SKM-1 treated with dmso at 0.1 percent for 144 hours (cell line): ENCODE measurements at regions not wholly inside any gene's neighbourhood (a gene's known extent, or its start where the extent isn't known, plus 50 kb on each side); places are given as distances from the start of the nearest gene placed in this dataset.

ENCODE experiments used
- DNase-seq: peaks from one replicate; lab custom pipeline; 2025; ENCODE audit not compliant: unreplicated experiment; lab: John Stamatoyannopoulos, UW

DNA sequence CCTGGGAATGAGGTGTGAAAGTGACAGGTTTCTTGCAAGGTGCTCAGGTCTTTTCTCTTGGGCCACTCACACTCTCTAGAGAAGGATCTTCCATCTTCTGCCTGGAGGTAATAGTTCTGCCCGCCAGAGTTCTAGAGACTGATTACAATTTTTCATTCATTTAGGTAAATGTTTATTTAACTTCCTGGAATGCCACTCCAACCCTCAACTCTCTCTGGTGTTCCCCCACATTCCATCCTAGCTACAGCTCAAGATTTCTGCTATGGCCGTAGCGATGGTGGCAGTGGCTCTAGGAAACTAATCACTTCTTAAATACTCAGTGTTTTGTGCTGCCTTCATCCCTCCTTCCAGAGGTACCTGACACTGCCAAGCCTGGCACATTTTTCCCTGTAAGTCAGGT is 174.6 kb downstream of the WDR11 start:
- DNase-seq, result no peak

DNA sequence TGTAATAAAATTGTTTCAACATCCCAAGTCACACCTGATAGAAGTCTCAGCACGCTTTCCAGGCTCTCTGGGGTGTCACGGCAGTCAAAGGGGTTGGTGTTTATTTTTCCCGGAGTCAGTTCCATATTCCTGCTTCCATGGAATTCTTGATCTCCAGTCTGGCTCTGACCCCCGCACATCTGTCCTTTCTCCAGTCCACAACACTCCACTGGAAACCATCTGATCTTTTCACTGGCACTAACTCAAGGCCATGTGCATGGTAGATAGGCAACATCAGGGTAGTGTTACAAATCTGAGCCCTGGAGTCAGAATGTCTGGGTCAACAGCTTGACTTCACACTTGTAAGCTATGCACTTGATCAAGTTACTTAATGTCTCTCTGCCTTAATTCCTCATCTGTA is 176.2 kb downstream of the WDR11 start:
- no peak for DNase-seq

DNA sequence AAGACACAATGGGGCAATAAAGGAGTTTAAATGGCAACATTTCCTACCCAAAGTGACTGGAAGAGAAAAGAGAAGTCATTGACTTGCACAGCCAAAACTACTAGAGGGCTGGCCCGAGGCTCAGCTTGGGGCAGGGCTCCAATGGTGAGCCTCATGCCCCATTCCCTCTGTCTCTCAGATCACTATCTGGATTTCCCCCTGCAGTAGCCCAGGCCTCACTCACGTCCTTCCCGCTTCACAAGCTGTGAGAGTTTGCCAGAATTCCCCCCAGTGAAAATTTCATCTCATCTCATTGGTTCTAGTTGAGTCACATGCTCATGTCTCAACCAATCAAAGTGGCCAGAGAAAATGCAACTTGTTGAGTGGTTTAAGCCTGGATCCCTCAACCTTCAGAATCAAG is 181.3 kb downstream of the WDR11 start:
- peak; percentile 2 for DNase-seq

DNA sequence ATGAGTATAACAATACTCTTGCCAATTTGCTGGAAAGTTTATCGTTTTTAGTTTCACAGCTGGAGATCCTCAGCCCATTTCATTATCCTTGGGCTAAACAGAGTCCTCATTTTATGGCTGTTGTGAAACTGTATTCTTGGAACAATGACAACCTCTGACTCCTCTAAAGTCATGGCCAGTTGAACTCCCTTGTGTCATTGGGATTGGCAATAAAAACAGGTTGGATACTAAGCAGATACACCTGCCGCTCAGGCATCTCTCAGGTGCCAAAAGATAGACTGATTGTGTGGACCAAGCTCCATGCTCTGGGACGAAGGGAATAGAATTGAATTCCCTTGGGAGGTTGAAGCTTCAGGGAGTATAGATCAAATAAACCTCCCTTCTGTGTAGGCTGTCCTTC is 182.2 kb downstream of the WDR11 start:
- DNase-seq, result no peak

DNA sequence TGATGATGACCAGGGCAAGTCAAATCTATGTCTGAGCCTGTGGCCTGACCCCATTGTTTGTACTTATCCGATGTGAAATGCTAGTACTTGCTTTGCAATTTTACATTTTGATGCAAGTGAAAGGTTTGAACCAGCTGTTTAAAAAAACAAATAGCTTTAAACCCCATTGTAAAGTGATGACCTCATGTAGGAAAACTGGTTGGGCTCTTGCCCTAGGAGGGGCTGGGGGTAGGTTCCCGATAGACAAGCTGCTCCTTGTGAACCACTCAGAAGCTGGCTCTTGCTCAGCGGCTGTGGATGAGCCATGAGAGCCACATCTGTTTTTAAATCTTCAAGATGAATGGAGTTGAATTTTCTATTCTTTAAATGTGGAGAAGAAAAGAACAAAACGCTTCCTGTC is 185.3 kb downstream of the WDR11 start:
- no peak for DNase-seq

DNA sequence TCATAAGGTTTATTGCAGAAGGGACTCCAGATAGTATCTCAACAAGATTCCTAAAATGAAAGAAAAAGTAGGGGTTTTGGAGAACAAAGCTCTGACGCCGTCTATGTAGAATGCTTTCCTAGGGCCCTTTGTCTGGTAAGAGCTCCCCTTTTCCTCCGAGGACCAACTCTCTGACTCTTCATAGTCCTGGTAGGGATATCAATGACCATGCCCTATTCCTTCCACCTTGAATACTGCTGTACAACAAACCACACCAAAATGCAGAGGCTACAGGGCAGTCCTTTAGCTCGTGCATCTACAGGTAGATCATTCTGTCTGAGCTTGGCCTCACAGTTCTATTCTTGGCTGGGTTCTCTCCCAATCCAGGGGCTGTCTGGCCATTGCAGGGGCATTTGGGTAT is 190.3 kb downstream of the WDR11 start:
- DNase-seq, result no peak

DNA sequence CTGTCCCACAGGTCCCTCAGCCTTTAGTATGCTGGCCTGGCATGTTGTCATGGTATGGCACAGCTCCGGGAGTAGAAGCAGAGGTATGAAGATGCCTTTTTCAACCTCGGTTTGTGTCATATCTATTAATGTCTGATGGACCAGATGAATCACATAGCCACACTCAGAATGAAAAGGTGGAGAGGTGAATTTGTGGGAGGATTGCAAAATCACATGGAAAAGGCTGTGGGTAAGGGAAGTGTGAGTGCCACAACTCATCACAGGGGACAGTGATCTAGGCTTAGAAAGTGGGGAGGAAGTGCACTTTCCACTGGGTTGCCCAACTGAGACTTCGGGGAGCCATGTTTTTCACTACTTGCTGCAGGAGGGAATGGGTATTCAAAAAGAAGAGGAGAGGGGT is 190.7 kb downstream of the WDR11 start:
- no peak for DNase-seq

DNA sequence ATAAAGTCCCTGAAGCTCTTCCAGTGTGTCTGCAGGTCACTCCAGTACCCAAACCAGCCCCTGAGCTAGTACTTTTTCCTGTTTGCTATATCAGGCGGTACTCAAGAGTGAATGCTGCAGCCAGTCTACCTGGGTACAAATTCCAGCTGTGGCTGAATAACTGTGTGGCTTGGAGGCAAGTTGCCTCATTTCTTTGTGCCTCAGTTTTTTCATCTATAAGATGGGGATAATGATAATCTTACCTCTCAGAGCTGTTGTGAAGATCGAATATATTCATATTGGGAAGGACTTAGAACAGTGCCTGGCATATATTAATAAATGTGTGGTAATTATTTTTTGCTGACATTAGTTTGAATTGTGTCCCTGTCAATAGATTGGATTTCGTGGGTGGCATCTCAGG is 191.2 kb downstream of the WDR11 start:
- no peak for DNase-seq

DNA sequence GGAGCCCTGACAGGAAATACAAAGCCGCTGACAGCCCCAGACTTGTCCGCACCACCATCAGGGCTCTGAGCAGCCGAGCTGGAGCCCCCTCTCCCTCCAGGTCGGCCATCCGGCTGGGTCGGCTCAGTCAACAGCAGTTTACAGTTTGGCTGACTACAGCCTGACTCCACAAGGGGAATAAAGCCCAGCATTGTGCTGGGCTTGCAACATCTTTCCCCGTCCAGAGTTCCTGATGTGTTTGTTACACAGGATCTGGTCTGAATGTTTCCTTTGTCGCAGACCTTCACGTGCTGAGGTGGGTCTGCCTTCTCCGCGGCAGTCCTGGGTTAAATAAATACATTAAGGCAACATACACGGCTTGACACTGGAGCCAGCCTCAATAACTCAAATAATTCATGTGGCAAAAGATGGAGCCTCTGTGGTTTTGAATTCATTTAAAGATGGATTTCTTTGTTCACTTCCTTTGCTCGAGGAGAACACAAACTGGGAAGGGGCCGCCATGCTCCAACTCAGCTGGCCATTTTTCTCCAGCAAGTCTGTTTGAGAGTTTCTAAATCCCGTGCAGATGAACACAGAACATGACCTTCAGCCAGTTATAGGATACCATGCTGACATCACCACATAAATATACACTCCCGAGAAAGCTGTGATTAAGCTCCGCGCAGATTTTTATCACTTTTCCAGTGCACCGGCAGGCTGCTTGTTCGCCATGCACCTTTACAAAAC is 192.1 kb downstream of the WDR11 start:
- DNase-seq, result no peak

DNA sequence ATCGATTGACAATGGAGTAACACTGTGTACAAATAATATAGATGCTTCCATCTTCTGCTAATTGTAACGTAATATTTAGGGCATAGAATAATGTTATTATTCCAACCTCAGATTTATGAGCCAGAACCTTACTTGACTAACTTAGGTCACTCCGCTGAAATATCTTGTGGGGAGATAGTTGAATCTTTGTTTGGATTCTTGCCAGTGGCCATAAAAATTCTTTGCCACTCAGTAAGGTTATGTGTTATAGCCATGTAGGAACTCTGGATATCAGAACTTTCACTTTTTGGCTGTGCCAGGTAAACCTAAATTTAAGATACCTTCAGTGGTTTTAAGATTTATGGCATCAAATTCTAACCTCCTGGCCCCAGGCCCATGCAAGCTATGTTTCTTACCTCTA is 197.6 kb downstream of the WDR11 start:
- no peak for DNase-seq

DNA sequence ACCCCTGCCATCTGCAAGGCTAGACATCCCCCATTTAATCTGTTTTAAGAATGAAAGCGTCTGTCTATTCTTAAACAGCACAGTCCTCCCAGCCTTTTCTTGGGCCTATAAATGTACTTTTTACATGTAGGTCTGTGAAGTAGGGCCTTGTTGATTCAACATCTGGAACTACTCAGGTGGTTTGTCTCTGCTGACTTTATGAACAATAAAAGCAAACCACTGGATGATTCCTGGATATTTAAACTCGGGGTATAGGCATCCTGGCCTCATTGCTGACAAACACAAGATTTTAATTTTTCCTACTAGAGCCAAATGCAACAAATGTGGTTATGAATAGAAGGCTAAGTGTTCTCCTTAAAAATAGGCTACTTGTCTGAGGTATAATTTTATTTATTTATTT is 198.3 kb downstream of the WDR11 start:
- DNase-seq, result no peak

DNA sequence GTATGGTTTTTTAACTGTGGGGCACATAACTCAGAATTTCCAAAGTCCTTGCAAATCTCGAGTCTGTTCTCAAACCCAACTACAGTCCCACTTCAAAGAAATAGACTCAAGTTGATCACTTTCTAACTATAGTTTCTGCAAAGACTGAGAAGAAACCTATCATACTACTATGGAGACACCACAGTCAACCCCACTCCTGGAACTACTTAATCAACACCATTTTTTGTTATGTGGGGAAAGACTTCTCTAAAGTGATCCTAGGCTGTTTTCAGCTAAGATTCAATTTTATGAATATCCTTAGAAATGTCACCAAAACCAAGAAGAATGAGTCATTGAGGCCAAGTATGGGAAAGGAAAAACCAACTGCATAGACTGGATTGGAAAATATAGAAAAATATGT is 198.8 kb downstream of the WDR11 start:
- DNase-seq, result no peak

DNA sequence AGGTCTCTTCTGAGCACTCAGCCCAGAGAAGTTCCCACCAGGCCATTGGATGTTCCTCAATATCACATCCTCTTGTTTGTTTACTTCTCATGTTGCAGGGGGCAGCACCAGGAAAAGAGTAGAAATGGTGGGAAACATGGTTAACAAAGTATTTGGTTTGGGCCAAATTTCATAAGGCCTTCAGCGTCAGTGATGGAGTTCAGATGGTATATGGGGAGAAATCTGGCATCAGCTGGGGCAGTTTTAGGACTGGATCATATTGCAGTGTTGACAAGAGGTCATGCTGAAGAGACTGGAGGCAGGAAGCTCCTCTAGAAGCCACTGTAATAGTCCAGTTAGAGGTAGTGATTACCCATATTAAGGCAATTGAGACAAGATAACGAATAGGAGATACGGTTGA is 200.0 kb downstream of the WDR11 start:
- no peak for DNase-seq

DNA sequence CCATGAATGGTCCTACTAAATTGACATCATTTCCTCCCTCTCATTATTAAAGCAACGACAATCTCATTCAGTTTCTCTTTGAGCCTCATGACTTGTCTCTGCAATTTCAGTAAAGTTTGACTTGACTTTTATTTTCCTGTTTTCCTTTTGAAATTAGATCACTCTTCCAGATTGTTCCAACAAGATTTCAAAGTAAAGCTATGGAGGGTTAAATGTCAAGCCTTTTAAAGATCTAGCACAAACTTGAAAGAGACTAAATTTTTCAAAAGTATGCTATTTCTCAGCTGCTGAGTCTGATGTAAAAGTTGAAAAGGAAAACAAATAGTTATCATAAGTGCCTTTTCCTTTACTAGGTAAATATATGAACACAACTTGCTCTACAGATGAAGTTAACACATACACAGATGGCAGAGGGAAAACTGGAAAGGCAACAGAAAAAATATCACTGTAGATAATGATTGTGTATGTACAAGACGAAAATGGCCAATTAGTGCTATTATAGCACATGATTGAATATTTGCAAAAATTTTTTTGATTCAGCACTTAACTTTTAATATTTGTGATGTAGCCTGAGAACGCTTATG is 200.6 kb downstream of the WDR11 start:
- DNase-seq, result no peak

DNA sequence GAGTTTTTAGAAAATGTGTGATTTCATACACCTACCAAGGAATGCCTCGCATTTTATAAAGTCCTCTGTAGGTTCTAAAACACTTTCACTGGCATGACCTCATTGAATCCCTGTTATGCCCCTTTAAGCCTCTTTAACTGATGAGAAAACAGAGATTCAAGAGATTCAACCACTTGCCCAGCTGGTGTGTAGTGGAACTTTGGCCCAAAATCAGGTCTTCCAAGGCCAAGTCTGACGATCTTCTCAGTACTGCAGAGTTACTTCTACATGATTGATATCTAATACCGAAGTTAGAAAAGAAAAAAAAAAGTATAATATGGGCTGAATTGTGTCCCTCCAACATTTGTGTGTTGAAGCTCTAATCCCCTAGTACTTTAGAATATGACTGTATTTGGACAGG is 202.0 kb downstream of the WDR11 start:
- no peak for DNase-seq

DNA sequence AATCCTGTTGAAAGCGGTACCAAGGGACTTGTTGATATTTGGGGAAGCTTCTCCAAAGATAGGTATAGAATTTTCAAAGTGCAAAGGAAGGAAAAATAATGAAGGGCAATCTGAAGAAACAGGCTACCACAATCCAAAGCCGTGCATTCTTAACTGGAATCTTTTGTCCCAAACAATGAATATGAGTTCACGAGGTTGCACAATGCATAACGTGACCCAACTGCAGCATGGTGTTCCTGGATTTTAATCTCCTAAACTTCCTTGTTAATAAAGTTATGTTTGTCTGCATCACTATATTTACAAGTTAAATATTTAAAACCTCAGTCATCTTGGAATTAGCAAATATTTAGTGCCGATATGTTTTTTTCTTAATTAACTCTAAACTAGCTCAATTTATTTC is 203.7 kb downstream of the WDR11 start:
- DNase-seq, result no peak

DNA sequence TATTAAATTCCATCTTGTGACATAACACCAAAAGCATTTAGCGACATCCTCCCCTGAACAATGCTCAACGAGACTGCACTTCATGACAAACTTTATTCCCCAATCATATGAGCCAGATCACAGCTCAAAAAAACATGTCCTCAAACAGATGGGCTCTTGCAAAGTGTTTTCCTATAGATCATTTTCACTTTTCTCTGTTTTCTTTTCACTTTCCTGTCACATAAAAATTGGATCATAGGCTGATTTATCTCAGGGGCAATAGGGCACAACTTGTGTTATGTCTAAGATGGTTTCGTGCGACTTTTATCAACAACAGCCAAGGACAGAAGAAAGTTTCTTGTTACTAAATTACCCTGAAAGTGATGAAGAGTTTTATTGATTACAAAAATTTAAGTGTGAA is 206.1 kb downstream of the WDR11 start:
- DNase-seq, result no peak

DNA sequence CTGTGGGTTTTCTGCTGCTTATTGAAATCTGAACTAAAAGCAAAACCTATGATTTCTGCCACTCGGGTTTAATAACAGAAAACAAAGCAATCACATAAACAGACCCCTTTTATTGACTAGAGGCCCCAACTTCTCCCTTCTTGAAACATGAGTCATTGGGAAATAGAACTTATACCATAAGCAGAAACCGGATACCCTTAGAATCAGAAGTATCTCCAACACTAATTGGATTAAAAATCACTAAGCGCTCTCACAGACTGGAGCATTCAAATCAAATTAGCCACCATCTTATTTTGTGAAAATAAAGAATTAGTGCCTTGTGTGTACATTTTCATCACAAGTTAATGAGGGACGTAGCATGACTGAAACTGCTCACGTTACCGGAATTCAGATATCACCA is 206.9 kb downstream of the WDR11 start:
- DNase-seq, result no peak

DNA sequence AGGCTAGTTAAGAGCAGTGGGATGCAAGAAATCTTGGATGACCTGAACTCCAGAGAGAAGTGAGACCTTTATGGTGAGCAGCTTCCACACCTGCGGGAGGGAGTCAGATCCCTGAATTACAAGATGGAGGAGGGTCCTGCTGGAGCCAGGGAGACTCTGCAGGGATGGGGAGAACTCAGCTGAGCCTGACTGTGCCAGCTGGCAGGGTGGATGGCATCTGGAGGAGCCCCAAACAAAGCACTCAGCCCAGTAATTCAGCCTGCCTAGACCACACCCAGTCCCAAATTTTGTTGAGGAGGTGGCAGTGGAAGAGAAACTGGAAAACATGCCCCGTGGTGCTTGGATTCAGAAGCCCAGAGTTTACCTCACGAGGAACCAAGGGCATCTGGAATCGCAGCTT is 208.2 kb downstream of the WDR11 start:
- DNase-seq, result no peak

DNA sequence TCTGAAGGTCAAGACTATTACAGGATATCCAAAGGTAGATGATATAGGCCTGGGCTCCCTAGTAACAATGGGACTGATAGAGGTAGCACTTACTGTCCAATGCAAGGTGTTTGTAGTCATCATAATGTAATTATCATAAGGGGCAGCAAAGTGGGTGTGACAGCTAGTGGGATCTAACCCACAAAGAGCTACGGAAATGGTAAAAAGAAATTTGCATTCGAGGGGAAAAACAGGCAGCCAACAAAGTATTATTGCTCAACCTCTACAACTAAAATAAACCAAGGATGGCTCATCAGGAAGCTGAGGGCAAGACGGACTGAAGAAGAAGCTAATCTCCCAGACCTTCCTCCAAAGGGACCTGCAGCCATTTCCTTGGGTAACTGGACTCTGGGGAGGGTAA is 211.0 kb downstream of the WDR11 start:
- DNase-seq, result peak; percentile 15

DNA sequence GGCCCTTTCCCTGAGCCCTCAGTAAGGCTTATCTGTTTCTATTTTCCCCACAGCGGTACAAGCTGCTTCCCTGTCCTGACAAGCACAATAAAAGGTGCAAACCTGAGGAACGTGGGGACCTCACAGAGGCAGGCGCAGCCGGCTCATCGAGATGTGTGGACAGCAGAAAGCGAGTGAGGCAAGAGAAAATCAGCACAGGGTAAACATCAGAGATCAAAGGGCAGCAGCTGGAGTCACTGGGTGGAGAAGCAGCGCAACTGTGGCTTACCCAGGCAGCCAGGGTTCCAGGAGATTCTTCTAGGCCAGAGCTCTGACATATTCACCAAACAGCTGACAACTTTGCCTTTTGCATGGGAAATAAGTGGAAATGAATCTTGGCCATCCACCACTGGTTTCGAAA is 212.6 kb downstream of the WDR11 start:
- DNase-seq, result no peak

DNA sequence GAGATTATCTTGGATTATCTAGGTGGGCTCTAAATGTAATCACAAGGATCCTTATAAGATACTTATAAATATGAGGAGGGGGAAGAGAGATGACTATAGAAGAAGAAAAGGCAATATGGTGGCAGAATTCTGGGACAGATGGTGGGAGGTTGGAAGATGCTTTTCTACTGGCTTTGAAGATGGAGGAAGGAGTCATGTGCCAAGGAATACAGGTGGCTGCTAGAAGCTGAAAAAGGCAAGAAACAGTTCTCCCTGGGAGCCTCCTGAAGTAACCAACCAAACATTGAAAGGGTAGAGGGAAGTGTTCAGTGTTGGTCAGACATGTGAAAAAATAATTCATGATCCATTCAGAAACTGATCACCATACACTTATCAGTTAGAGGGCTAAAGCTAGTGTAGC is 213.3 kb downstream of the WDR11 start:
- DNase-seq, result no peak

DNA sequence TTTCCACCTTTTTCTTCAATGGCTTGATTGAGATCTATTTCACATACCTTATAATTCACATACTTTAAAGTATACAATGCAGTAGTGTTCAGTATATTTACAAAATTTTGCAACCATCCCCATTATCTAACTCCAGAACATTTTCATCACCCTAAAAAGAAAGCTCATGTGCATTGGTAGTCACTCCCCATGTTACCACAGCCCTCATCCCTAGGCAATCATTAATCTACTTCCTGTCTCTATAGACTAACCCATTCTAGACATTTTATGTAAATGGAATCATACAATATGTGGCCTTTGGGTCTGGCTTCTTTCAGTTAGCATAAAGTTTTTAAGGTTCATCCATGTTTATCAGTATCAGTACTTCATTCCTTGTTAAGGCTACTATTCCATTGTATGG is 214.2 kb downstream of the WDR11 start:
- DNase-seq, result no peak
